ENCODE measurements at regions not wholly inside any gene's neighbourhood (a gene's known extent, or its start where the extent isn't known, plus 50 kb on each side); places are given as distances from the start of the nearest gene placed in this dataset.

- TF ChIP-seq CTCF (conservative IDR thresholded peaks at IDR 0.05) (no peak), ZFX (IDR thresholded peaks at IDR 0.05) (no peak)
Observed at GRCh38 chr13:18959229-18959628, 222.4 kb downstream of the TUBA3C start.
